ENCODE measurements at regions not wholly inside any gene's neighbourhood (a gene's known extent, or its start where the extent isn't known, plus 50 kb on each side); places are given as distances from the start of the nearest gene placed in this dataset.
A peak's percentile ranks its signal among the peaks of the same experiment; 100 is the strongest.

DNA sequence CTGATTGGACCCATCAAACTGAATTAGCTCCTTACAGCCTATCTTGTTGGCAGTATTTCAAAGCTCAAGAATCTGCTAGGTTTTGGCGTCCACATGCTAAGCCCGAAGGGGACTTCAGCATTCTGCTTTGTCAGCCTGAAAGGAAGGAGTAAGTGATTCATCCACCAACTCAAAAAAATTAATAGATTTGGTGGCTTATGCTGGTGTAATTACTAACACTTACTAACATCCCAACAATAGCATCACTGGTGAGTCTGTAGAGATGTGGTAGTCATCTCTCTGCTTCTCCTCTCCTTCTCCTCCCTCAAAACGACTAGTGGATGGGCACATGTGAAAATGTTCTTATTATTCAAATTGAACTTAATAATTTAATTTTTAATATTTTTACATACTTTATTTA is 53.8 kb upstream of the EGR2 start:
- no peak overlapping the region for H3K27ac ChIP-seq (ENCODE audit: insufficient read depth, low read depth, low read length)
- H3K4me3 ChIP-seq (replicated peaks in 1 of 3; ENCODE audit: insufficient read depth in 1 of 3, low read depth in 1 of 3, low read length in 3 of 3), result no peak overlapping the region
- no peaks in the 10 kb centered on the region for H3K9me3 ChIP-seq (replicated peaks; ENCODE audit: control insufficient read depth, insufficient read depth, low read length)
- intact Hi-C loops (cut with micrococcal nuclease) (no loop called here), dilution Hi-C loops (cut with MboI; ENCODE audit: extremely low pct_ligation_motif_present, low sequenced_read_pairs) (no loop called here)
- POLR2A ChIA-PET, result no interaction called here
- no peaks in the 10 kb centered on the region for H3K79me2 ChIP-seq (ENCODE audit: control insufficient read depth, insufficient read depth, low read length)
- DNase-seq (ENCODE audit: low read depth, low spot score), result no peak
- TF ChIP-seq FOS (IDR thresholded peaks at IDR 0.05; ENCODE audit: borderline replicate concordance, insufficient read depth, low read length), result no peak
- no peak for TF ChIP-seq CTCF (IDR thresholded peaks at IDR 0.05; ENCODE audit: extremely low read depth in 1 of 2, insufficient read depth in 1 of 2, low read depth in 1 of 2, low read length in 2 of 2)
- TF ChIP-seq JUN (IDR thresholded peaks at IDR 0.05; ENCODE audit: borderline replicate concordance, insufficient read depth, insufficient read length, low read depth), result no peak
- TF ChIP-seq MYC (IDR thresholded peaks at IDR 0.05; ENCODE audit: low read depth, low read length), result no peak
- no peak for TF ChIP-seq GATA2 (IDR thresholded peaks at IDR 0.05; ENCODE audit: insufficient read depth, insufficient read length, low read depth, low read length)
- no peak overlapping the region for H3K4me2 ChIP-seq (ENCODE audit: insufficient read depth, low read length)
- H3K9ac ChIP-seq (replicated peaks; ENCODE audit: extremely low read depth, insufficient read depth, low read length), result no peak overlapping the region
- H4K20me1 ChIP-seq (replicated peaks; ENCODE audit: control insufficient read depth, extremely low read depth, insufficient read depth, low read length), result no peaks in the 10 kb centered on the region
- peak; percentile 24 for FAIRE-seq
- CTCF ChIA-PET, result no interaction called here
- no peaks in the 10 kb centered on the region for H3K36me3 ChIP-seq (ENCODE audit: control insufficient read depth in 2 of 2, extremely low read depth in 1 of 2, insufficient read depth in 2 of 2, low read length in 2 of 2)
- no peaks in the 10 kb centered on the region for H3K9me1 ChIP-seq (replicated peaks; ENCODE audit: control insufficient read depth, extremely low read depth, insufficient read depth, low read length)
- no TSS peak for BruUV-seq (replicated peaks)
- H3K27me3 ChIP-seq (ENCODE audit: control insufficient read depth in 2 of 2, insufficient read depth in 2 of 2, low read length in 2 of 2), result no peaks in the 10 kb centered on the region
- H2AFZ ChIP-seq (ENCODE audit: low read depth, low read length), result no peak overlapping the region
- H3K4me1 ChIP-seq (ENCODE audit: control insufficient read depth, extremely low read depth, insufficient read depth, low read length), result no peaks in the 10 kb centered on the region

DNA sequence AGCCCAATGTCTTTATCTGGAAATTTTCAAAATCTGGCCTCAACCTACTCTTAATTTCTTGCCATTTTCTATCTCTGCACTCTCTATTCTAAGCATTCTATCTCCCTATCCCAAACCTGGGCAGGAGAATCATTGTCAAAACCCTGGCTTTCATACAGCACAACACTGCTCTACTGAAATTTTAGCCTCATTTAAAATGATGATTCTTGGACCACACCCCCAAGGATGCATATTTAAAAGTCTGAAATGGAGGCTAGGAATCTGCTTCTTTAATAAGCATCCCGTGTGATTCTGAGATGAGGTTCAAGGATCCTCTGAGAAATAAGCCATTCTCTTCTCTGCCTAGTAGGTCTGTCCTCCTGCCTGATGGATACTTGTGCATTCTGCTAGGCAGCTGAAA is 50.8 kb upstream of the EGR2 start:
- H4K20me1 ChIP-seq (replicated peaks; ENCODE audit: control insufficient read depth, extremely low read depth, insufficient read depth, low read length), result no peaks in the 10 kb centered on the region
- dilution Hi-C loops (cut with MboI; ENCODE audit: extremely low pct_ligation_motif_present, low sequenced_read_pairs), result no loop called here
- CTCF ChIA-PET, result no interaction called here

More for the DNA sequence above, 50.8 kb upstream of the EGR2 start:
- intact Hi-C loops (cut with micrococcal nuclease), result no loop called here
- no peaks in the 10 kb centered on the region for H3K27me3 ChIP-seq (ENCODE audit: control insufficient read depth in 2 of 2, insufficient read depth in 2 of 2, low read length in 2 of 2)
- no peak for DNase-seq (ENCODE audit: low read depth, low spot score)
- no peaks in the 10 kb centered on the region for H3K36me3 ChIP-seq (ENCODE audit: control insufficient read depth in 2 of 2, extremely low read depth in 1 of 2, insufficient read depth in 2 of 2, low read length in 2 of 2)
- H3K9me3 ChIP-seq (replicated peaks; ENCODE audit: control insufficient read depth, insufficient read depth, low read length), result no peaks in the 10 kb centered on the region
- POLR2A ChIA-PET, result no interaction called here
- H2AFZ ChIP-seq (ENCODE audit: low read depth, low read length), result no peak overlapping the region
- H3K4me2 ChIP-seq (ENCODE audit: insufficient read depth, low read length), result no peak overlapping the region
- no TSS peak for BruUV-seq (replicated peaks)
- no peaks in the 10 kb centered on the region for H3K9me1 ChIP-seq (replicated peaks; ENCODE audit: control insufficient read depth, extremely low read depth, insufficient read depth, low read length)
- FAIRE-seq, result no peak
- H3K4me3 ChIP-seq (replicated peaks in 1 of 3; ENCODE audit: insufficient read depth in 1 of 3, low read depth in 1 of 3, low read length in 3 of 3), result no peak overlapping the region
- no peak overlapping the region for H3K9ac ChIP-seq (replicated peaks; ENCODE audit: extremely low read depth, insufficient read depth, low read length)
- no peaks in the 10 kb centered on the region for H3K79me2 ChIP-seq (ENCODE audit: control insufficient read depth, insufficient read depth, low read length)
- TF ChIP-seq MAX (IDR thresholded peaks at IDR 0.05; ENCODE audit: insufficient read depth, insufficient read length), result no peak
- TF ChIP-seq GATA2 (IDR thresholded peaks at IDR 0.05; ENCODE audit: insufficient read depth, insufficient read length, low read depth, low read length), result no peak
- no peak for TF ChIP-seq CTCF (IDR thresholded peaks at IDR 0.05; ENCODE audit: extremely low read depth in 1 of 2, insufficient read depth in 1 of 2, low read depth in 1 of 2, low read length in 2 of 2)
- no peak for TF ChIP-seq JUN (IDR thresholded peaks at IDR 0.05; ENCODE audit: borderline replicate concordance, insufficient read depth, insufficient read length, low read depth)
- no peak for TF ChIP-seq MYC (IDR thresholded peaks at IDR 0.05; ENCODE audit: low read depth, low read length)
- TF ChIP-seq POLR2AphosphoS5 (IDR thresholded peaks at IDR 0.05; ENCODE audit: insufficient read depth, low read depth, low read length), result no peak
- no peak for TF ChIP-seq EZH2 (IDR thresholded peaks at IDR 0.05; ENCODE audit: borderline replicate concordance, low read depth, low read length, severe bottlenecking)
- TF ChIP-seq FOS (IDR thresholded peaks at IDR 0.05; ENCODE audit: borderline replicate concordance, insufficient read depth, low read length), result no peak
- no peak for TF ChIP-seq POLR2A (IDR thresholded peaks at IDR 0.05; ENCODE audit: low read depth, low read length)
- no peak overlapping the region for H3K27ac ChIP-seq (ENCODE audit: insufficient read depth, low read depth, low read length)
- H3K4me1 ChIP-seq (ENCODE audit: control insufficient read depth, extremely low read depth, insufficient read depth, low read length), result no peaks in the 10 kb centered on the region

Measured in endothelial cell of umbilical vein (primary cell).